ENCODE measurements at regions not wholly inside any gene's neighbourhood (a gene's known extent, or its start where the extent isn't known, plus 50 kb on each side); places are given as distances from the start of the nearest gene placed in this dataset.
"Not testable (repeated sequence)": the region's sequence is repeated elsewhere in the genome, so short reads cannot be mapped to it uniquely, and the experiment has no call there.

GRCh38 chr6:144397141-144397540 is 112.0 kb downstream of the UTRN start:
- DNase-seq = no peak

DNA sequence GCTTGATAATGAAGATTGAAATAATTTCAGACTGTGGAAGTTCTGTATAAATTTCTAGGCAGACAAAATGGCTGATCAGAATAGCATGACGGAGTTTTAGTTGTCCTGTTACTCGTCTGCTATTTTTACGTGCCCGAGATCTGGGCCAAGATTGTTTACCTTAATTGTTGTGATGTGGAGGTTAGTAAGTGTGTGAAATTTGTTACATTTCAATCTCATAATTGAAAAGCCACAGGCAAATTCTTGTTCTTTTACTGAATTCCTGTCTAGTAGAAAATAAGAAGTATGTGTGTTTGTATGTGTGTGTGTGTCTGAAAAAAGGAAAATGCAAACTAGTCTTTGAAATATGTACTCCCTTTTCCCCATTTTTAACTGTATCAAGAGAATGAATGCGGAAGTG is 115.2 kb downstream of the UTRN start:
- no peak for DNase-seq

DNA sequence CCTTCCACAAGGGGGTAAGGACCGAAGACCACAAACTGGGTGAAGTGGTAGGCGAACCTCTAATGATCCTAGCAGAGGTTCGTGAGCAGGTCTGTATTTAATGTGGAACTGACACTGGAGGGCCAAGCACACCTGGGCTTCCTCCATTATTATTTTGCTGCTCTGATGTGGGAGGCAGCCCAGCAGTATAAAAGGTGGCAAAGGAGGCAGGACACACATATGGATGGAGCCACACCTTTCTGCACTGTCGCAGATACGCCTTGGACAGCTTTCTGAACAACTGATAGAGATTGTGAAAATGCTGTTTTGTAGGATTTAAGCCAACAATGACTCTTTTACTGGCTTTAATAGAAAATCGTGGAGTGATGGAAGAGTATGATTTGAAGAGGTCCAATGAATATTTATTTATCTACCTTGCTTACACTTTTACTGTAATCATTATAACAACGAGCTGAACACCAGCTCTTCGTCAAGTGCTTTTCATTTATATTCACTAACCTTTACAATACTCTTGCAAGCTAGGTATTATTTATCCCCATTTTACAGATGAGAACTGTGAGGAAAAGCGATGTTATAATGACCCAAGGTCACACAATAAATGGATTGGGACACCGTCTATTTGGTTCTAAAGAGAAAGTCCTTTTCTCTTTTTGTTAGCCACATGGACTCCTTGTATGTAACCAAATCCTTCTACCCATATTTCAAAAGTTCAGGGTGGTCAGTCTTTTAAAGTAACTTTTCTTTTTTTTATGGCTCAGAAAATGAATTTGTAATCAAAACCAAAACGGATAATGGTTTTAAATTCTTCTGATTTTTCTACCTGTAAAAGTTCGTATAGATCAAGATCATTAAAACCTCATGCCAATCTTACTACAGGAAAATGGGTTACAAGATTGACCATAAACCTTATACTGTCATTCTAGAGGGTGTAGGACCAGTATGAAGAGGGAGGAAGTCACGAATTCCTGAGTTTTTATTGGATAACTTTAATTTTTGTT is 116.9 kb downstream of the UTRN start:
- no peak for DNase-seq

DNA sequence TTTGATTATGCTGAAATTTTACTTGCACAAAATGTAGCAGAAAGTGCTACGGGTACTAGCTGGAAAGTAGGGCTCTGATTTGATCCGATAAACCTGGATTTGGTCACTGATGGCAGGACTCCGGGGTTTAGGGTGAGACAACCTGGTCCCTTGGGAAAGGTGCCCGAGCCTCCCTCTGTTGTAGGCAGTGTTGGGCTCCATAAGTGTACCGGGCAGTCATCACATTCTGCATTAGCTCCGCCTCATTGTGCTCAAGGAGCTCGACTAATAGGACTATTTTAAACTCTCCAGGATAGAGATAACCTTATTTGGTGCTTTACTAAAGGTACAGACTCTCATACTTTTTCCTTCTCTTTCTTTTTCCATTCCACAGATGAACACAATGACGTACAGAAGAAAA is 117.6 kb downstream of the UTRN start:
- DNase-seq = no peak

GRCh38 chr6:144405163-144405562 is 120.0 kb downstream of the UTRN start:
- no peak for DNase-seq

- no peak for DNase-seq
Observed at GRCh38 chr6:144406796-144407195, 121.7 kb downstream of the UTRN start.

DNA sequence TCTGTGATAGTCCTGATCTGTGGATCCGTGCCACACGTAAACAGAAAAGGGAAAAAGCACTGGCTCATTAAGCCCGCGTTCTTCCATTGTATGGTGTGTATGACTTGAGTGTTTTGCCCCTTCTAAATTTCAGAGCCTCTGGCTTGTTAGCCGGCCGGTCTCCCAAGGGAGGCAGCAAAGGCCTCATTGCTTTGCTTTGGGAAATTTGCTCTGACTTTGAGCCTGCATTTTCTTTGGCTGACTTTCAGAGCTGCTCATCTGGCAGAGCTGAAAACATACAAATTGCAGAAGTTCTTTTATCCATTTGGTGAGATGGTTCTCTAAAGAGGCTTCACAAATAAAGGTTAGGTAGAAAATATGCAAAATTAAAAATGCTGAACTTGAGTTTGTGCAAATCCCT is 123.0 kb downstream of the UTRN start:
- no peak for DNase-seq

GRCh38 chr6:144410059-144410458 is 124.9 kb downstream of the UTRN start:
- no peak for DNase-seq

GRCh38 chr6:144410574-144410973 is 125.4 kb downstream of the UTRN start:
- not testable (repeated sequence) for DNase-seq

GRCh38 chr6:144411531-144412165 is 126.5 kb downstream of the UTRN start:
- no peak for DNase-seq

DNA sequence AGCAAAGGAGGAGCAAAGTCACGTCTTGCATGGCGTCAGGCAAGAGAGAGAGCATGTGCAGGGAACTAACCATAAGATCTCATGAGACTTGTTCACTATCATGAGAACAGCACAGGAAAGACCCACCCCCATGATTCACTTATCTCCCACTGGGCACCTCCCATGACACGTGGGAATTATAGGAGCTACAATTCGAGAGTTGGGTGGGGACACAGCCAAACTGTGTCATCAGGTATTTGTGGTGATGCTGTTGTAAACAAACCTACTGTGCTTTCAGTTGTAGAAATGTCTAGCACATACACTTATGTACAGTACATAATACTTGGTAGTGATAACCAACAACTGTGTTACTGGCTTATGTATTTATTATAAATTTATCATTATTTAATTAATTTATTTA is 128.3 kb downstream of the UTRN start:
- DNase-seq = no peak

- DNase-seq = no peak
Observed at GRCh38 chr6:144415014-144415413, 129.9 kb downstream of the UTRN start.

DNA sequence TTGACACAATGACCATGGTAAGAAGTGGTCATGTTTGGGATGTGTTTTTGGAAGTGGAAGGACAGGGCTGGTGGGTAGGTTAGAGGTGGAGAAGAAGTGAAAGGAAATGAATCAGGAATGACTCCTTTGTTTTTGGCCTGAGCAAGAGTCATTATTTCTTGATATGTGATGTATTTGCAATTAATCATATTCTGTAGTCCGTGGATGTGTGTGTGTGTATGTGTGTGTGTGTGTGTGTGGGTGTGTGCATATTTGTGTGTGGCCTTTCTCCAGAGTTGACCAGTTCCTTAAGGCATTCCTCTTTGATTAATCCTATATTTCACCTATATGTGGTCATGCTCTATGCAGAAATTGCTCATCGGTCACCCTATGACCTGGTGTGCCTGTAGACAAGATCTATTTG is 130.7 kb downstream of the UTRN start:
- no peak for DNase-seq

- no peak for DNase-seq
Observed at GRCh38 chr6:144416244-144416643, 131.1 kb downstream of the UTRN start.

- no peak for DNase-seq
Observed at GRCh38 chr6:144416773-144417172, 131.6 kb downstream of the UTRN start.

DNA sequence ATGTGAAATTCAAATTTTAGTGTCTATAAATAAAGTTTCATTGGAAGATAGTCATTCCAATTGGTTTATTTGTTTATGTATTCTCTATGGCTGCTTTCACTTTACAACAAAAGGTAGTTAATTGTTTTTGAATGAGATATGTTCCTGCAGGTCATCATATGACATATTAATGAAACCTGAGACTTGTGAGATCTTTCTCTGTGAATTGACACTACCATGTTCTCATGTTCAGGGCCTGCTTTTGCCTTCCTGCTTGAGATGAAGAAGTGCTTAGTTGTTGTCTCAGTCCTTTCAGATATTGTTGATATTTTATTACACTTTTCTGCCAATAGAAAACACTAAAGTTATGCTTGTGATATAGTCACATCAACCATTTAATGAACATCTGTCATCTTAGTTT is 132.5 kb downstream of the UTRN start:
- no peak for DNase-seq

GRCh38 chr6:144418959-144419545 is 133.9 kb downstream of the UTRN start:
- no peak for DNase-seq

GRCh38 chr6:144423167-144423566 is 138.0 kb downstream of the UTRN start:
- no peak for DNase-seq

- no peak for DNase-seq
Observed at GRCh38 chr6:144429753-144430152, 144.6 kb downstream of the UTRN start.

- DNase-seq = not testable (repeated sequence)
Observed at GRCh38 chr6:144433446-144433845, 148.3 kb downstream of the UTRN start.

GRCh38 chr6:144434308-144434990 is 149.3 kb downstream of the UTRN start:
- DNase-seq = no peak

DNA sequence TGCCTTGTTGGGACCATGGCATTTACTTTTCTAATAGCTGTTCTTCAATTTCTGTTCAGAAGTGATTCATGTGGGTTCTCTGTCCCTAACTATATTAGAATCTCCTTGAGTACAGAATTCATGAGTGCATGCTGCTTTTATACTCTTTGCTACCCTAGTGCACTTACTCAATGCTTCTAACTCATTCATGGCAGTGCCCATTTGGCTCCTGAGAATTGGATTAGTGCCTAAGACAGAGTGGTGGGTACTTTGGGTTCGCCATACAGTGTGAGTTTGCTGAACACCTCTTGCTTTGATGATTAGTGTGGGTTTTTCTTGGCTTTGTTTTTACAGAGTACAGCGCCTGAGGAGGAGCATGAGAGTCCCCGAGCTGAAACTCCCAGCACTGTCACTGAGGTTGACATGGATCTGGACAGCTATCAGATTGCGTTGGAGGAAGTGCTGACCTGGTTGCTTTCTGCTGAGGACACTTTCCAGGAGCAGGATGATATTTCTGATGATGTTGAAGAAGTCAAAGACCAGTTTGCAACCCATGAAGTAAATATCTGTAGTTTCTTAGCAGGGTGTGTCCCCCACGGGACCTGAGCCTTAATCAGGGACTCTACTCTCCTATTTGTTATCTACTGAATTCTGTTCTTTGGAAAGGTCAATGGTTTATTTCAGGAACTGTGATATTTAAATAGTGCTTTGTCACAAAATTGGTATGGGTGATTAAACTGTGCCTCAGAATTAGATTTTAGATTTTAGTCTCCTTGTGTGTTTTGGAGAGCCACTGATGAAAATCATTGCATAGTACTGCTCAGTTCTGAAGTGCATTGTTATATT is 150.7 kb downstream of the UTRN start:
- no peak for DNase-seq

All from stimulated activated CD4-positive, alpha-beta T cell treated with anti-CD3 and anti-CD28 coated beads, Interleukin-1b, Interleukin-23, amount 100 ng/mL, for 48 hours (primary cell).